ENCODE measurements at regions not wholly inside any gene's neighbourhood (a gene's known extent, or its start where the extent isn't known, plus 50 kb on each side); places are given as distances from the start of the nearest gene placed in this dataset.
A peak's percentile ranks its signal among the peaks of the same experiment; 100 is the strongest.
"Not testable (repeated sequence)": the region's sequence is repeated elsewhere in the genome, so short reads cannot be mapped to it uniquely, and the experiment has no call there.

DNA sequence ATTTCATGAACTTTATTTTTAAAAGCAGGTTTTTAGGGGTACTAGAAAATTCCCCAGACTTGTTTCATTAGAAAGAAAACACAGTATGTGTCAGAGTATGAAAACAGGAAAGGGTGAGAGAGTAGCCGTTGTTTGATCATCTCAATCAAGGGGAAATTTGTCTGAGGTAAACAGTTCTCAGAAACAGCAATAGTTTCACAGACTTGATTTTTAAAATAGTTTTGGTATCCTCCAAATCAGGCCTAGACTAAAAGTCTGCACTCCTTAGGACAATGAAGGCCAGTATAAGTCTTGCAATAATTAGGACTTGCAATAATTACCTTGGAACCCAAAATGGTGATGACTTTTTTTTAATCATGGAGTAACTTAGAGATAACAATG is 176.6 kb upstream of the TAB2 start:
- DNase-seq (peak in 1 of 2 donors; percentile 28), FAIRE-seq (no peak)
- no peak overlapping the region for H3K4me3 ChIP-seq (ENCODE audit: low read depth in 1 of 3, low read length in 3 of 3)
- WGBS, 3 donors = 41 to 80% (median 67%) methylated on average over 1 of the region's 1 CpG
- peak overlapping the region in 2 of 3 donors; percentile 28 to 94 for H3K27ac ChIP-seq (ENCODE audit: low read depth in 1 of 3, low read length in 2 of 3)
- H3K36me3 ChIP-seq (ENCODE audit: control insufficient read depth in 3 of 3, insufficient read depth in 2 of 3, low read depth in 1 of 3, low read length in 3 of 3) = no peaks in the 10 kb centered on the region
- H3K4me1 ChIP-seq (ENCODE audit: control insufficient read depth in 3 of 3, insufficient read depth in 2 of 3, low read depth in 1 of 3, low read length in 2 of 3) = no peaks in the 10 kb centered on the region
- H3K9me3 ChIP-seq (ENCODE audit: control insufficient read depth in 2 of 2, insufficient read depth in 1 of 2, low read depth in 1 of 2, low read length in 1 of 2) = peaks cover 0 to 8% of the 10 kb centered on the region in 2 donors
- peaks cover 0 to 3% (median 0%) of the 10 kb centered on the region in 3 donors for H3K27me3 ChIP-seq (ENCODE audit: control insufficient read depth in 3 of 3, insufficient read depth in 3 of 3, low read length in 3 of 3)

GRCh38 chr6:149142924-149143429 is 174.5 kb upstream of the TAB2 start:
- FAIRE-seq (no peak), DNase-seq (no peak)
- H3K27ac ChIP-seq (ENCODE audit: low read depth in 1 of 3, low read length in 2 of 3) = no peak overlapping the region
- peaks cover 0 to 3% (median 0%) of the 10 kb centered on the region in 3 donors for H3K27me3 ChIP-seq (ENCODE audit: control insufficient read depth in 3 of 3, insufficient read depth in 3 of 3, low read length in 3 of 3)
- H3K36me3 ChIP-seq (ENCODE audit: control insufficient read depth in 3 of 3, insufficient read depth in 2 of 3, low read depth in 1 of 3, low read length in 3 of 3) = no peaks in the 10 kb centered on the region
- no peaks in the 10 kb centered on the region for H3K4me1 ChIP-seq (ENCODE audit: control insufficient read depth in 3 of 3, insufficient read depth in 2 of 3, low read depth in 1 of 3, low read length in 2 of 3)
- peaks cover 0 to 2% of the 10 kb centered on the region in 2 donors for H3K9me3 ChIP-seq (ENCODE audit: control insufficient read depth in 2 of 2, insufficient read depth in 1 of 2, low read depth in 1 of 2, low read length in 1 of 2)
- no peak overlapping the region for H3K4me3 ChIP-seq (ENCODE audit: low read depth in 1 of 3, low read length in 3 of 3)
- 68 to 99% (median 93%) methylated on average over 2 of the region's 2 CpGs for WGBS, 3 donors

DNA sequence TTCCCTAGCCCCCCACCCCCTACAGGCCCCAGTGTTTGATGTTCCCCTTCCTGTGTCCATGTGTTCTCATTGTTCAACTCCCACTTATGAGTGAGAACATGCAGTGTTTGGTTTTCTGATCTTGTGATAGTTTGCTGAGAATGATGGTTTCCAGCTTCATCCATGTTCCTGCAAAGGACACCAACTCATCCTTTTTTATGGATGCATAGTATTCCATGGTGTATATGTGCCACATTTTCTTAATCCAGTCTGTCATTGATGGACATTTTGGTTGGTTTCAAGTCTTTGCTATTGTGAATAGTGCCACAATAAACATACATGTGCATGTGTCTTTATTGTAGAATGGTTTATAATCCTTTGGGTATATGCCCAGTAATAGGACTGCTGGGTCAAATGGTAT is 171.7 kb upstream of the TAB2 start:
- H3K9me3 ChIP-seq (ENCODE audit: control insufficient read depth in 2 of 2, insufficient read depth in 1 of 2, low read depth in 1 of 2, low read length in 1 of 2); H3K36me3 ChIP-seq (ENCODE audit: control insufficient read depth in 3 of 3, insufficient read depth in 2 of 3, low read depth in 1 of 3, low read length in 3 of 3); DNase-seq; H3K4me1 ChIP-seq (ENCODE audit: control insufficient read depth in 3 of 3, insufficient read depth in 2 of 3, low read depth in 1 of 3, low read length in 2 of 3); H3K27ac ChIP-seq (ENCODE audit: low read depth in 1 of 3, low read length in 2 of 3); FAIRE-seq; H3K27me3 ChIP-seq (ENCODE audit: control insufficient read depth in 3 of 3, insufficient read depth in 3 of 3, low read length in 3 of 3); H3K4me3 ChIP-seq (ENCODE audit: low read depth in 1 of 3, low read length in 3 of 3): not testable (repeated sequence)

GRCh38 chr6:149147195-149147594 is 170.3 kb upstream of the TAB2 start:
- Histone ChIP-seq H3K4me3 (ENCODE audit: low read depth in 1 of 3, low read length in 3 of 3) (no peak overlapping the region), H3K4me1 (ENCODE audit: control insufficient read depth in 3 of 3, insufficient read depth in 2 of 3, low read depth in 1 of 3, low read length in 2 of 3) (peaks cover 0 to under 1% (median 0%) of the 10 kb centered on the region in 3 donors), H3K36me3 (ENCODE audit: control insufficient read depth in 3 of 3, insufficient read depth in 2 of 3, low read depth in 1 of 3, low read length in 3 of 3) (no peaks in the 10 kb centered on the region), H3K27ac (ENCODE audit: low read depth in 1 of 3, low read length in 2 of 3) (peak overlapping the region in 1 of 3 donors; percentile 39), H3K27me3 (ENCODE audit: control insufficient read depth in 3 of 3, insufficient read depth in 3 of 3, low read length in 3 of 3) (peaks cover 0 to 3% (median 0%) of the 10 kb centered on the region in 3 donors), H3K9me3 (ENCODE audit: control insufficient read depth in 2 of 2, insufficient read depth in 1 of 2, low read depth in 1 of 2, low read length in 1 of 2) (peaks cover 0 to 2% of the 10 kb centered on the region in 2 donors)
- FAIRE-seq (peak; percentile 41), DNase-seq (no peak)
- WGBS, 3 donors = 6 to 22% (median 8%) methylated on average over 3 of the region's 3 CpGs

DNA sequence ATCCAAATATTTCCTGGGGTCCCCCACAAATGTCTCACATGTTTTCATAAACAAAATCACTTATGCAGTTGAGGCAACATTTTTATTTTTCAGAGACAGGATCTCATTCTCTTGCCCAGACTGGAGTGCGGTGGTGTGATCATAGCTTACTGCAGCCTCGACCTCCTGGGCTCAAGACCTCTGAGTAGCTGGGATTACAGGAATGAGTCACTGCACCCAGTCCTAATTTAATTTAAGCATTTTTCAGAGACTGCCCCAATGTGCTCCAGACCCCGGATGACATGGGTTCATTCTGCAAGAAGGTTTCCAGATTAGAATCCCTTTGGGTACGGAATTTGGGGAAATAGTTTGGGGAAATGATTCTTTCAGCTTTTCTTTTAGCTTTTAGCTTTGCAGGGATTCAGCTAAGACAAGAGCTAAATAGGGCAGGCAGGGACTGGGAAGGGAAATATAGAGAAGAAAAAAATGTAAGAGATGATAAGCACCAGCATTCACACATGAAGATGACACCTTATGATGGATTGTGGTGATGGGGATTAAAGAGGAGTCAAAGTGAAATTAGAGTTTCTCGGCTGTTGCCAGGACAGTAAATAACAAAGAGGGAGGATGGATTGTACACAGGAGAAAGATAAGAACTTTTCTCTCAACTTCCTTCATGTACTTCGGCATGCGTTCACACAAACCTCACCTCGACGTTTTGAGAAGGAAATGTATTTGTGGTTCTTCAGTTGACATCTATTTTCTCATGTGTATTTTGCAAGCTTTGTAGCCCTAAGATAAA is 169.4 kb upstream of the TAB2 start:
- Histone ChIP-seq H3K9me3 (ENCODE audit: control insufficient read depth in 2 of 2, insufficient read depth in 1 of 2, low read depth in 1 of 2, low read length in 1 of 2) (peaks cover 0 to under 1% of the 10 kb centered on the region in 2 donors), H3K4me1 (ENCODE audit: control insufficient read depth in 3 of 3, insufficient read depth in 2 of 3, low read depth in 1 of 3, low read length in 2 of 3) (peaks cover 0 to 2% (median 0%) of the 10 kb centered on the region in 3 donors), H3K36me3 (ENCODE audit: control insufficient read depth in 3 of 3, insufficient read depth in 2 of 3, low read depth in 1 of 3, low read length in 3 of 3) (no peaks in the 10 kb centered on the region), H3K27ac (ENCODE audit: low read depth in 1 of 3, low read length in 2 of 3) (peak overlapping the region in 2 of 3 donors; percentile 32 to 43), H3K4me3 (ENCODE audit: low read depth in 1 of 3, low read length in 3 of 3) (no peak overlapping the region), H3K27me3 (ENCODE audit: control insufficient read depth in 3 of 3, insufficient read depth in 3 of 3, low read length in 3 of 3) (peaks cover 0 to under 1% (median 0%) of the 10 kb centered on the region in 3 donors)
- FAIRE-seq = no peak
- 49 to 58% (median 52%) methylated on average over 9 of the region's 9 CpGs for WGBS, 3 donors
- peak in 1 of 2 donors; percentile 31 for DNase-seq

GRCh38 chr6:149149653-149150052 is 167.9 kb upstream of the TAB2 start:
- DNase-seq (no peak), FAIRE-seq (no peak)
- Histone ChIP-seq H3K4me1 (ENCODE audit: control insufficient read depth in 3 of 3, insufficient read depth in 2 of 3, low read depth in 1 of 3, low read length in 2 of 3) (peaks cover 0 to 2% (median 0%) of the 10 kb centered on the region in 3 donors), H3K4me3 (ENCODE audit: low read depth in 1 of 3, low read length in 3 of 3) (no peak overlapping the region), H3K27me3 (ENCODE audit: control insufficient read depth in 3 of 3, insufficient read depth in 3 of 3, low read length in 3 of 3) (peaks cover 0 to 2% (median 0%) of the 10 kb centered on the region in 3 donors), H3K9me3 (ENCODE audit: control insufficient read depth in 2 of 2, insufficient read depth in 1 of 2, low read depth in 1 of 2, low read length in 1 of 2) (no peaks in the 10 kb centered on the region), H3K27ac (ENCODE audit: low read depth in 1 of 3, low read length in 2 of 3) (no peak overlapping the region), H3K36me3 (ENCODE audit: control insufficient read depth in 3 of 3, insufficient read depth in 2 of 3, low read depth in 1 of 3, low read length in 3 of 3) (no peaks in the 10 kb centered on the region)
- 93 to 97% (median 95%) methylated on average over 2 of the region's 2 CpGs for WGBS, 3 donors

DNA sequence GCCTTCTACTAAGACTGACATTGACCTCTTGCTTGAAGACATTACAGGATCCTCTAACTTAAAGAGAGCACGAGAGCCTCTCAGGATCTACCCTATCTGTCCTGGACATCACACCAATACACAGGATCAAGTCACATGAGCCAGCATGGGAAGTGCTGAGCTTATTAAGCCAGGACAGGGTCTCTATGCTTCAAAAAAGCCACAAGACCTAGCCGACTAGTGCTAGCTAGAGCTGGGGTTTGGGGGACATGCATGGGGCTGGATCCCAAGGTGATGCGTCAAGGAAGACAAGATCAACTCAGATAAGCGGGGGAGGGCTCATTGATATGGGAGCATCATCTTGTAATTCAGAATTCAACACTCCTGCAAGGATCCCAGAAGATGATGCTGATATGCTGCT is 167.2 kb upstream of the TAB2 start:
- WGBS, 3 donors = 71 to 85% (median 76%) methylated on average over 4 of the region's 4 CpGs
- no peak overlapping the region for H3K4me3 ChIP-seq (ENCODE audit: low read depth in 1 of 3, low read length in 3 of 3)
- H3K27me3 ChIP-seq (ENCODE audit: control insufficient read depth in 3 of 3, insufficient read depth in 3 of 3, low read length in 3 of 3) = peaks cover 0 to 3% (median 0%) of the 10 kb centered on the region in 3 donors
- no peak overlapping the region for H3K27ac ChIP-seq (ENCODE audit: low read depth in 1 of 3, low read length in 2 of 3)
- FAIRE-seq = no peak
- H3K36me3 ChIP-seq (ENCODE audit: control insufficient read depth in 3 of 3, insufficient read depth in 2 of 3, low read depth in 1 of 3, low read length in 3 of 3) = no peaks in the 10 kb centered on the region
- no peak for DNase-seq
- peaks cover 0 to 2% (median 0%) of the 10 kb centered on the region in 3 donors for H3K4me1 ChIP-seq (ENCODE audit: control insufficient read depth in 3 of 3, insufficient read depth in 2 of 3, low read depth in 1 of 3, low read length in 2 of 3)
- no peaks in the 10 kb centered on the region for H3K9me3 ChIP-seq (ENCODE audit: control insufficient read depth in 2 of 2, insufficient read depth in 1 of 2, low read depth in 1 of 2, low read length in 1 of 2)

GRCh38 chr6:149150801-149151398 is 166.6 kb upstream of the TAB2 start:
- Histone ChIP-seq H3K9me3 (ENCODE audit: control insufficient read depth in 2 of 2, insufficient read depth in 1 of 2, low read depth in 1 of 2, low read length in 1 of 2) (no peaks in the 10 kb centered on the region), H3K36me3 (ENCODE audit: control insufficient read depth in 3 of 3, insufficient read depth in 2 of 3, low read depth in 1 of 3, low read length in 3 of 3) (no peaks in the 10 kb centered on the region), H3K4me3 (ENCODE audit: low read depth in 1 of 3, low read length in 3 of 3) (no peak overlapping the region), H3K27ac (ENCODE audit: low read depth in 1 of 3, low read length in 2 of 3) (no peak overlapping the region), H3K4me1 (ENCODE audit: control insufficient read depth in 3 of 3, insufficient read depth in 2 of 3, low read depth in 1 of 3, low read length in 2 of 3) (peaks cover 0 to 2% (median 0%) of the 10 kb centered on the region in 3 donors), H3K27me3 (ENCODE audit: control insufficient read depth in 3 of 3, insufficient read depth in 3 of 3, low read length in 3 of 3) (peaks cover 0 to 3% (median 0%) of the 10 kb centered on the region in 3 donors)
- FAIRE-seq (no peak), DNase-seq (no peak)
- 78 to 88% (median 84%) methylated on average over 3 of the region's 3 CpGs for WGBS, 3 donors

All from small intestine (tissue), 7 donors.